GM23338 (cell line): ENCODE measurements at regions not wholly inside any gene's neighbourhood (a gene's known extent, or its start where the extent isn't known, plus 50 kb on each side); places are given as distances from the start of the nearest gene placed in this dataset.

ENCODE experiments used
- ATAC-seq: fragments of 200-7000 bp; cut with Tn5 transposase; 3 replicates; pipeline ENCODE4 v1.9.1; 2020
- DNase-seq: peaks from one replicate; pipeline ENCODE4 v3.0.0-alpha.2; 2015; ENCODE audit warnings: low spot score
- H2AFZ ChIP-seq: fragments of 200-600 bp; sonication (generic); 2 replicates; pipeline ENCODE4 v1.8.0; 2016; ENCODE audit warnings: antibody characterized with exemption, mild to moderate bottlenecking, moderate library complexity
- H3F3A ChIP-seq: fragments of 200-600 bp; sonication (generic); replicated peaks from 2 replicates; pipeline ENCODE4 v1.8.0; 2017; ENCODE audit warnings: antibody characterized with exemption, mixed run types, low read depth
- H3K27ac ChIP-seq: fragments of 200-600 bp; sonication (generic); 2 replicates; pipeline ENCODE4 v1.6.1; 2016; ENCODE audit warnings: low read depth
- H3K27me3 ChIP-seq: fragments of 200-600 bp; sonication (generic); 2 replicates; pipeline ENCODE4 v1.8.0; 2016; ENCODE audit warnings: mild to moderate bottlenecking, mixed run types, moderate library complexity; ENCODE audit not compliant: insufficient read depth
- H3K36me3 ChIP-seq: fragments of 200-600 bp; sonication (generic); 2 replicates; pipeline ENCODE4 v1.8.0; 2016; ENCODE audit warnings: mild to moderate bottlenecking; ENCODE audit not compliant: insufficient read depth
- H3K4me1 ChIP-seq: fragments of 200-600 bp; sonication (generic); 2 replicates; pipeline ENCODE4 v1.8.0; 2016; ENCODE audit warnings: mild to moderate bottlenecking, moderate library complexity; ENCODE audit not compliant: insufficient read depth
- H3K4me2 ChIP-seq: fragments of 200-600 bp; sonication (generic); 2 replicates; pipeline ENCODE4 v1.7.1; 2017; ENCODE audit warnings: mixed run types
- H3K4me3 ChIP-seq: fragments of 200-600 bp; sonication (generic); 2 replicates; pipeline ENCODE4 v1.6.1; 2016; ENCODE audit warnings: mixed run types
- H3K79me2 ChIP-seq: fragments of 200-600 bp; sonication (generic); replicated peaks from 2 replicates; pipeline ENCODE4 v1.8.0; 2017; ENCODE audit warnings: mild to moderate bottlenecking; ENCODE audit not compliant: insufficient read depth
- H3K9me2 ChIP-seq: fragments of 200-600 bp; sonication (generic); 2 replicates; pipeline ENCODE4 v1.8.0; 2017; ENCODE audit not compliant: insufficient read depth
- H4K20me1 ChIP-seq: fragments of 200-600 bp; sonication (generic); replicated peaks from 2 replicates; pipeline ENCODE4 v1.8.0; 2017; ENCODE audit warnings: mild to moderate bottlenecking; ENCODE audit not compliant: insufficient read depth
- H3K27ac Mint-ChIP-seq: 2 replicates; pipeline ENCODE4 v1.8.0; 2020; ENCODE audit warnings: inconsistent platforms, mild to moderate bottlenecking, moderate library complexity, mixed read lengths
- H3K27me3 Mint-ChIP-seq: 3 replicates; pipeline ENCODE4 v1.8.0; 2022; ENCODE audit warnings: low read depth, mild to moderate bottlenecking, moderate library complexity, mixed read lengths, inconsistent platforms; ENCODE audit not compliant: insufficient read depth, poor library complexity
- H3K36me3 Mint-ChIP-seq: 3 replicates; pipeline ENCODE4 v1.8.0; 2021; ENCODE audit warnings: low read depth, mild to moderate bottlenecking, inconsistent platforms, moderate library complexity, mixed read lengths
- H3K4me1 Mint-ChIP-seq: 3 replicates; pipeline ENCODE4 v1.8.0; 2020; ENCODE audit warnings: mild to moderate bottlenecking, inconsistent platforms, mixed read lengths
- H3K4me3 Mint-ChIP-seq: 3 replicates; pipeline ENCODE4 v1.8.0; 2021; ENCODE audit warnings: moderate library complexity, mild to moderate bottlenecking, inconsistent platforms, mixed read lengths
- H3K9me3 Mint-ChIP-seq: 3 replicates; pipeline ENCODE4 v1.8.0; 2020; ENCODE audit warnings: moderate library complexity, mild to moderate bottlenecking, inconsistent platforms, mixed read lengths
- CREB1 ChIP-seq: fragments of 250-450 bp; sonication (Bioruptor Pico); IDR thresholded peaks from 2 replicates; pipeline ENCODE4 v1.5.0; 2020; ENCODE audit warnings: low read depth, mild to moderate bottlenecking, moderate library complexity
- EZH2 ChIP-seq: fragments of 200-600 bp; sonication (generic); IDR thresholded peaks from one replicate; pipeline ENCODE4 v1.8.0; 2017; ENCODE audit warnings: antibody characterized with exemption, mild to moderate bottlenecking, low read depth; ENCODE audit not compliant: unreplicated experiment
- EZH2phosphoT487 ChIP-seq: fragments of 200-600 bp; sonication (generic); IDR thresholded peaks from one replicate; pipeline ENCODE4 v1.8.1; 2018; ENCODE audit warnings: antibody characterized with exemption; ENCODE audit not compliant: unreplicated experiment
- JUNB ChIP-seq: IDR thresholded peaks from one replicate; pipeline ENCODE4 v1.6.1; 2016; ENCODE audit warnings: antibody characterized with exemption; ENCODE audit not compliant: unreplicated experiment
- NANOG ChIP-seq: IDR thresholded peaks from 2 replicates; pipeline ENCODE4 v1.6.1; 2016; ENCODE audit warnings: antibody characterized with exemption, borderline replicate concordance
- POLR2AphosphoS5 ChIP-seq: IDR thresholded peaks from 2 replicates; pipeline ENCODE4 v1.6.1; 2016; ENCODE audit warnings: antibody characterized with exemption, low read depth
- STAT1 ChIP-seq: IDR thresholded peaks from one replicate; pipeline ENCODE4 v1.6.1; 2016; ENCODE audit warnings: antibody characterized with exemption; ENCODE audit not compliant: unreplicated experiment
- ZNF114 ChIP-seq: fragments of 250-450 bp; sonication (Bioruptor Pico); IDR thresholded peaks from 2 replicates; pipeline ENCODE4 v1.5.0; 2020; ENCODE audit warnings: mild to moderate bottlenecking, moderate library complexity
- ZNF331 ChIP-seq: fragments of 250-450 bp; sonication (Bioruptor Pico); IDR thresholded peaks from 2 replicates; pipeline ENCODE4 v1.5.0; 2020; ENCODE audit warnings: low read depth, mild to moderate bottlenecking, moderate library complexity
- TF ChIP-seq, protein P1 (sequence below): IDR thresholded peaks from 2 replicates; pipeline ENCODE4 v1.6.1; 2016; ENCODE audit warnings: antibody characterized with exemption
- TF ChIP-seq, protein P2 (sequence below), 2 experiments: fragments of 200-600 bp in 1 of 2; sonication (generic) in 1 of 2; conservative IDR thresholded peaks; 2 replicates each; pipeline versions ENCODE4 v1.5.1 to v1.6.1; 2016 to 2017; ENCODE audit warnings: antibody characterized with exemption in 2 of 2, low read depth in 2 of 2, mild to moderate bottlenecking in 2 of 2, moderate library complexity in 1 of 2
- TF ChIP-seq, protein P3 (sequence below): fragments of 250-450 bp; sonication (Bioruptor Pico); IDR thresholded peaks from 2 replicates; pipeline ENCODE4 v1.5.0; 2020; ENCODE audit warnings: mild to moderate bottlenecking, moderate library complexity

DNA sequence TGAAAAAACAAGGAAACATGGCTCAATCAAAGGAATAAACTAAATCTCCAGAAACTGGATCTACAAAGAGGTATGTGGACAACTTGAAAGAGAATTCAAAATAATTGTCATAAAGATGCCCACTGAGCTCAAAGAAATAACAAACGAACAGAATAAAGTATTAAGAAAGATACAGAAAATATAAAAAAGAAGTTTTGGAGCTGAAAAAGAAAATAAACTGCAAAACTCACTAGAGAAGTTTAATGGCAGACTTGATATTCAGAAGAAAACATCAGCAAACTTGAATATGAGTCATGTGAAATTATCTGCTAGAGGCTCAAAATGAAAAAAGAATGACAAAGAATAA lies 208.1 kb upstream of the SAMSN1 start (continued):
- TF ChIP-seq, protein P1, sequence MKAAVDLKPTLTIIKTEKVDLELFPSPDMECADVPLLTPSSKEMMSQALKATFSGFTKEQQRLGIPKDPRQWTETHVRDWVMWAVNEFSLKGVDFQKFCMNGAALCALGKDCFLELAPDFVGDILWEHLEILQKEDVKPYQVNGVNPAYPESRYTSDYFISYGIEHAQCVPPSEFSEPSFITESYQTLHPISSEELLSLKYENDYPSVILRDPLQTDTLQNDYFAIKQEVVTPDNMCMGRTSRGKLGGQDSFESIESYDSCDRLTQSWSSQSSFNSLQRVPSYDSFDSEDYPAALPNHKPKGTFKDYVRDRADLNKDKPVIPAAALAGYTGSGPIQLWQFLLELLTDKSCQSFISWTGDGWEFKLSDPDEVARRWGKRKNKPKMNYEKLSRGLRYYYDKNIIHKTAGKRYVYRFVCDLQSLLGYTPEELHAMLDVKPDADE, result no peak
- TF ChIP-seq EZH2, result no peak
- TF ChIP-seq POLR2AphosphoS5, result no peak
- TF ChIP-seq NANOG, result no peak

DNA sequence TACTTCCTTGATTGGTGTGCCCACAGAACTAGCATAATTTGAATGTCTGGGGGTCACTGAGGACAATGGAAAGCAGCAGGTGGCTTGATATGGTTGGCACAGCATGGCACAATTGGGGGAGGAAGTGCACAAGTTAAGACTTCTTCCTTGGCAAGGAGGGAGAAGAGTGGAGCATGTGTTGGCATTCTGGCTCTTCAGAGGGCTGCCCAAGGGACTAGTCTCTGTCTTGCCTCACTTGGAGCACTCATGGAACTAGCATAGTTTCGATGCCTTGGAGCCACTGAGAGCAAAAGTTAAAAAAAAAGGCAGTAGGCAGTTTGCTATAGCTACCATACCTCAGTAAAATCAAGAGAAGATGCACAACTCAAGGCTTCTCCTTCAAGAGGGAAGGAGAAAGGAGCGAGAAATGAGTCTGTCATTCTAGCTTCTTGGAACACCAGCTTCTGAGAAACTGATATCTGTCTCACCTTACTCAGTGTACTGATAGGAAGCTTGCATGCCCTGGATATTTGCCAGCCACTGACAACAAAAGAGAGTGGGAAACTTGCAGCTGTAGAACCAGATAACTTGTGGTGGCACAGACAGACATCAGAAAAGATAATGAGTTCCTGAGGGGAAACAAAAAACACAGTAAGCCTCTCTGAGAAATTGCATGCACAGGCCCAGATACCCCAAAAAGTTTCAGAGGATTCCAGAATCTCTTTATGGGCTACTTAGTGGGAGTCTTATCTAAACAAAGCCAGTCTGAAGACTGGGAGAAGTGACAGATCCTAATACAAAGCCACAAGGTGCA lies 207.5 kb upstream of the SAMSN1 start:
- Histone ChIP-seq H3K4me2 (no peak overlapping the region), H4K20me1 (no peaks in the 10 kb centered on the region), H2AFZ (no peak overlapping the region), H3K27ac (no peak overlapping the region), H3K4me3 (no peak overlapping the region), H3K79me2 (no peaks in the 10 kb centered on the region), H3K27me3 (no peaks in the 10 kb centered on the region), H3K4me1 (no peaks in the 10 kb centered on the region), H3K9me2 (peaks cover 4% of the 10 kb centered on the region; the same call in 1 of the 2 replicates), H3F3A (no peaks in the 10 kb centered on the region), H3K36me3 (no peaks in the 10 kb centered on the region)
- ATAC-seq (no peak), DNase-seq (no peak)
- no peaks in the 10 kb centered on the region for H3K9me3 Mint-ChIP-seq
- H3K4me3 Mint-ChIP-seq, result no peak overlapping the region
- no peaks in the 10 kb centered on the region for H3K27me3 Mint-ChIP-seq
- H3K27ac Mint-ChIP-seq, result no peak overlapping the region
- H3K36me3 Mint-ChIP-seq, result no peaks in the 10 kb centered on the region
- H3K4me1 Mint-ChIP-seq, result no peaks in the 10 kb centered on the region; the same call in 2 of the 3 replicates
- no peak for TF ChIP-seq ZNF114 (CRISPR knock-in tag)
- TF ChIP-seq EZH2, result no peak
- TF ChIP-seq NANOG, result no peak
- TF ChIP-seq STAT1, result no peak
- TF ChIP-seq, protein P2, sequence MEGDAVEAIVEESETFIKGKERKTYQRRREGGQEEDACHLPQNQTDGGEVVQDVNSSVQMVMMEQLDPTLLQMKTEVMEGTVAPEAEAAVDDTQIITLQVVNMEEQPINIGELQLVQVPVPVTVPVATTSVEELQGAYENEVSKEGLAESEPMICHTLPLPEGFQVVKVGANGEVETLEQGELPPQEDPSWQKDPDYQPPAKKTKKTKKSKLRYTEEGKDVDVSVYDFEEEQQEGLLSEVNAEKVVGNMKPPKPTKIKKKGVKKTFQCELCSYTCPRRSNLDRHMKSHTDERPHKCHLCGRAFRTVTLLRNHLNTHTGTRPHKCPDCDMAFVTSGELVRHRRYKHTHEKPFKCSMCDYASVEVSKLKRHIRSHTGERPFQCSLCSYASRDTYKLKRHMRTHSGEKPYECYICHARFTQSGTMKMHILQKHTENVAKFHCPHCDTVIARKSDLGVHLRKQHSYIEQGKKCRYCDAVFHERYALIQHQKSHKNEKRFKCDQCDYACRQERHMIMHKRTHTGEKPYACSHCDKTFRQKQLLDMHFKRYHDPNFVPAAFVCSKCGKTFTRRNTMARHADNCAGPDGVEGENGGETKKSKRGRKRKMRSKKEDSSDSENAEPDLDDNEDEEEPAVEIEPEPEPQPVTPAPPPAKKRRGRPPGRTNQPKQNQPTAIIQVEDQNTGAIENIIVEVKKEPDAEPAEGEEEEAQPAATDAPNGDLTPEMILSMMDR (conservative IDR thresholded peaks at IDR 0.05; ENCODE audit: low read depth in 2 of 2), result no peak
- TF ChIP-seq CREB1 (CRISPR knock-in tag), result no peak
- TF ChIP-seq POLR2AphosphoS5, result no peak
- TF ChIP-seq JUNB, result no peak
- TF ChIP-seq EZH2phosphoT487, result no peak
- TF ChIP-seq, protein P3, sequence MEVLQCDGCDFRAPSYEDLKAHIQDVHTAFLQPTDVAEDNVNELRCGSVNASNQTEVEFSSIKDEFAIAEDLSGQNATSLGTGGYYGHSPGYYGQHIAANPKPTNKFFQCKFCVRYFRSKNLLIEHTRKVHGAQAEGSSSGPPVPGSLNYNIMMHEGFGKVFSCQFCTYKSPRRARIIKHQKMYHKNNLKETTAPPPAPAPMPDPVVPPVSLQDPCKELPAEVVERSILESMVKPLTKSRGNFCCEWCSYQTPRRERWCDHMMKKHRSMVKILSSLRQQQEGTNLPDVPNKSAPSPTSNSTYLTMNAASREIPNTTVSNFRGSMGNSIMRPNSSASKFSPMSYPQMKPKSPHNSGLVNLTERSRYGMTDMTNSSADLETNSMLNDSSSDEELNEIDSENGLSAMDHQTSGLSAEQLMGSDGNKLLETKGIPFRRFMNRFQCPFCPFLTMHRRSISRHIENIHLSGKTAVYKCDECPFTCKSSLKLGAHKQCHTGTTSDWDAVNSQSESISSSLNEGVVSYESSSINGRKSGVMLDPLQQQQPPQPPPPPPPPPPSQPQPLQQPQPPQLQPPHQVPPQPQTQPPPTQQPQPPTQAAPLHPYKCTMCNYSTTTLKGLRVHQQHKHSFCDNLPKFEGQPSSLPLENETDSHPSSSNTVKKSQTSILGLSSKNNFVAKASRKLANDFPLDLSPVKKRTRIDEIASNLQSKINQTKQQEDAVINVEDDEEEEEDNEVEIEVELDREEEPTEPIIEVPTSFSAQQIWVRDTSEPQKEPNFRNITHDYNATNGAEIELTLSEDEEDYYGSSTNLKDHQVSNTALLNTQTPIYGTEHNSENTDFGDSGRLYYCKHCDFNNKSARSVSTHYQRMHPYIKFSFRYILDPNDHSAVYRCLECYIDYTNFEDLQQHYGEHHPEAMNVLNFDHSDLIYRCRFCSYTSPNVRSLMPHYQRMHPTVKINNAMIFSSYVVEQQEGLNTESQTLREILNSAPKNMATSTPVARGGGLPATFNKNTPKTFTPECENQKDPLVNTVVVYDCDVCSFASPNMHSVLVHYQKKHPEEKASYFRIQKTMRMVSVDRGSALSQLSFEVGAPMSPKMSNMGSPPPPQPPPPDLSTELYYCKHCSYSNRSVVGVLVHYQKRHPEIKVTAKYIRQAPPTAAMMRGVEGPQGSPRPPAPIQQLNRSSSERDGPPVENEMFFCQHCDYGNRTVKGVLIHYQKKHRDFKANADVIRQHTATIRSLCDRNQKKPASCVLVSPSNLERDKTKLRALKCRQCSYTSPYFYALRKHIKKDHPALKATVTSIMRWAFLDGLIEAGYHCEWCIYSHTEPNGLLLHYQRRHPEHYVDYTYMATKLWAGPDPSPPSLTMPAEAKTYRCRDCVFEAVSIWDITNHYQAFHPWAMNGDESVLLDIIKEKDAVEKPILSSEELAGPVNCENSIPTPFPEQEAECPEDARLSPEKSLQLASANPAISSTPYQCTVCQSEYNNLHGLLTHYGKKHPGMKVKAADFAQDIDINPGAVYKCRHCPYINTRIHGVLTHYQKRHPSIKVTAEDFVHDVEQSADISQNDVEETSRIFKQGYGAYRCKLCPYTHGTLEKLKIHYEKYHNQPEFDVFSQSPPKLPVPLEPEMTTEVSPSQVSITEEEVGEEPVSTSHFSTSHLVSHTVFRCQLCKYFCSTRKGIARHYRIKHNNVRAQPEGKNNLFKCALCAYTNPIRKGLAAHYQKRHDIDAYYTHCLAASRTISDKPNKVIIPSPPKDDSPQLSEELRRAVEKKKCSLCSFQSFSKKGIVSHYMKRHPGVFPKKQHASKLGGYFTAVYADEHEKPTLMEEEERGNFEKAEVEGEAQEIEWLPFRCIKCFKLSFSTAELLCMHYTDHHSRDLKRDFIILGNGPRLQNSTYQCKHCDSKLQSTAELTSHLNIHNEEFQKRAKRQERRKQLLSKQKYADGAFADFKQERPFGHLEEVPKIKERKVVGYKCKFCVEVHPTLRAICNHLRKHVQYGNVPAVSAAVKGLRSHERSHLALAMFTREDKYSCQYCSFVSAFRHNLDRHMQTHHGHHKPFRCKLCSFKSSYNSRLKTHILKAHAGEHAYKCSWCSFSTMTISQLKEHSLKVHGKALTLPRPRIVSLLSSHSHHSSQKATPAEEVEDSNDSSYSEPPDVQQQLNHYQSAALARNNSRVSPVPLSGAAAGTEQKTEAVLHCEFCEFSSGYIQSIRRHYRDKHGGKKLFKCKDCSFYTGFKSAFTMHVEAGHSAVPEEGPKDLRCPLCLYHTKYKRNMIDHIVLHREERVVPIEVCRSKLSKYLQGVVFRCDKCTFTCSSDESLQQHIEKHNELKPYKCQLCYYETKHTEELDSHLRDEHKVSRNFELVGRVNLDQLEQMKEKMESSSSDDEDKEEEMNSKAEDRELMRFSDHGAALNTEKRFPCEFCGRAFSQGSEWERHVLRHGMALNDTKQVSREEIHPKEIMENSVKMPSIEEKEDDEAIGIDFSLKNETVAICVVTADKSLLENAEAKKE (CRISPR knock-in tag), result no peak
- TF ChIP-seq, protein P1, result no peak
- TF ChIP-seq ZNF331, result no peak
